ENCODE measurements at regions not wholly inside any gene's neighbourhood (a gene's known extent, or its start where the extent isn't known, plus 50 kb on each side); places are given as distances from the start of the nearest gene placed in this dataset.
A peak's percentile ranks its signal among the peaks of the same experiment; 100 is the strongest.

DNA sequence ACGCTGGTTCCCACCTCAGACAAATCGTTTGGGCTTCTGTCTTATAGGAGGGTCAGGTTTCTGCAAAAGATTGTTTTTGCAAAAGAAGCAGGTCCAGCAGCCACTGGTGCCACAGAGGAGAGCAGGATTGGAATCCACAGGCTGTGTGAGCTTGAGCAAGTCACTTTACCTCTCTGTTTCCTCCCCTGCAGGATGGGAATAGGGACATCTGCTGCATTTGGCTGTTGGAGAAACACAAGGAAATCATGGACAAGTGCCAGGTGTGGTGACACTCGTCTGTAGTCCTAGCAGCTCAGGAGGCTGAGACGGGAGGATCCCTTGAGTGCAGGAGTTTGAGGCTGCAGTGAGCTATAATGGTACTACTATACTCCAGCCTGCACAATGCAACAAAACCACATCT is 422.6 kb downstream of the MN1 start:
- no peak for DNase-seq (ENCODE audit: low spot score, unreplicated experiment)
- Mint-ChIP-seq H3K4me1 (ENCODE audit: low read depth) (no peaks in the 10 kb centered on the region), H3K4me3 (ENCODE audit: low read depth) (no peak overlapping the region), H3K9me3 (ENCODE audit: low read depth) (peaks cover 11% of the 10 kb centered on the region), H3K36me3 (ENCODE audit: insufficient read depth) (no peaks in the 10 kb centered on the region), H3K27ac (peak overlapping the region; percentile 14), H3K27me3 (peaks cover 14% of the 10 kb centered on the region)
- TF ChIP-seq, protein P1, sequence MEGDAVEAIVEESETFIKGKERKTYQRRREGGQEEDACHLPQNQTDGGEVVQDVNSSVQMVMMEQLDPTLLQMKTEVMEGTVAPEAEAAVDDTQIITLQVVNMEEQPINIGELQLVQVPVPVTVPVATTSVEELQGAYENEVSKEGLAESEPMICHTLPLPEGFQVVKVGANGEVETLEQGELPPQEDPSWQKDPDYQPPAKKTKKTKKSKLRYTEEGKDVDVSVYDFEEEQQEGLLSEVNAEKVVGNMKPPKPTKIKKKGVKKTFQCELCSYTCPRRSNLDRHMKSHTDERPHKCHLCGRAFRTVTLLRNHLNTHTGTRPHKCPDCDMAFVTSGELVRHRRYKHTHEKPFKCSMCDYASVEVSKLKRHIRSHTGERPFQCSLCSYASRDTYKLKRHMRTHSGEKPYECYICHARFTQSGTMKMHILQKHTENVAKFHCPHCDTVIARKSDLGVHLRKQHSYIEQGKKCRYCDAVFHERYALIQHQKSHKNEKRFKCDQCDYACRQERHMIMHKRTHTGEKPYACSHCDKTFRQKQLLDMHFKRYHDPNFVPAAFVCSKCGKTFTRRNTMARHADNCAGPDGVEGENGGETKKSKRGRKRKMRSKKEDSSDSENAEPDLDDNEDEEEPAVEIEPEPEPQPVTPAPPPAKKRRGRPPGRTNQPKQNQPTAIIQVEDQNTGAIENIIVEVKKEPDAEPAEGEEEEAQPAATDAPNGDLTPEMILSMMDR (IDR thresholded peaks at IDR 0.05; ENCODE audit: unreplicated experiment): no peak

GRCh38 chr22:27380855-27381254 is 420.7 kb downstream of the MN1 start:
- Mint-ChIP-seq H3K36me3 (ENCODE audit: insufficient read depth) (no peaks in the 10 kb centered on the region), H3K4me3 (ENCODE audit: low read depth) (no peak overlapping the region), H3K4me1 (ENCODE audit: low read depth) (no peaks in the 10 kb centered on the region), H3K27ac (no peak overlapping the region), H3K9me3 (ENCODE audit: low read depth) (no peaks in the 10 kb centered on the region), H3K27me3 (peaks cover 24% of the 10 kb centered on the region)
- no peak for DNase-seq (ENCODE audit: low spot score, unreplicated experiment)
- TF ChIP-seq, protein P1 (IDR thresholded peaks at IDR 0.05; ENCODE audit: unreplicated experiment): no peak

DNA sequence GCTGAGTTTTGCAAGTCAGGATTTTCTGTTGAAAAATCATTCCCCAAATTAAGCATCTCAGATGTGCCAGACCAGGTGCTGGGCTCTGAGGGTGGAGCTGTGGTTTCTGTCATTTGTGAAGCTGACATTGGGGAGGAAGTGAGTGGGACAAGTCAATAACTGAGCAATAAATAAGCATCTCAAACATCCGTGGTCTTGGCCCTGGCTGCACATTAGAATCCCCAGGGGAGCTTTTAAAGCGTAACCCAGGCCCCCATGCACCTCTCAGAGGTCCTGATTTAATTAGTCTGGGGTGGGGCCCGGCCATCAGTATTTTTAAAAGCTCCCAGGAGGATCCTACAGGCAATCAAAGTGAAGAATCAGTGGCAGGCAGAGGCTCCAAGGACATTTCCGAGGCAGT is 420.0 kb downstream of the MN1 start:
- no peaks in the 10 kb centered on the region for H3K36me3 Mint-ChIP-seq (ENCODE audit: insufficient read depth)

GRCh38 chr22:27381960-27382742 is 419.4 kb downstream of the MN1 start:
- H3K4me1 Mint-ChIP-seq (ENCODE audit: low read depth): no peaks in the 10 kb centered on the region
- no peak for DNase-seq (ENCODE audit: low spot score, unreplicated experiment)
- peaks cover 33% of the 10 kb centered on the region for H3K27me3 Mint-ChIP-seq
- H3K4me3 Mint-ChIP-seq (ENCODE audit: low read depth): no peak overlapping the region
- no peaks in the 10 kb centered on the region for H3K9me3 Mint-ChIP-seq (ENCODE audit: low read depth)
- no peak overlapping the region for H3K27ac Mint-ChIP-seq
- TF ChIP-seq, protein P1 (IDR thresholded peaks at IDR 0.05; ENCODE audit: unreplicated experiment): no peak
- no peaks in the 10 kb centered on the region for H3K36me3 Mint-ChIP-seq (ENCODE audit: insufficient read depth)

More for the DNA sequence above, 420.0 kb downstream of the MN1 start:
- TF ChIP-seq, protein P1 (IDR thresholded peaks at IDR 0.05; ENCODE audit: unreplicated experiment): no peak
- H3K4me3 Mint-ChIP-seq (ENCODE audit: low read depth): no peak overlapping the region
- no peak for DNase-seq (ENCODE audit: low spot score, unreplicated experiment)
- H3K4me1 Mint-ChIP-seq (ENCODE audit: low read depth): no peaks in the 10 kb centered on the region
- no peaks in the 10 kb centered on the region for H3K9me3 Mint-ChIP-seq (ENCODE audit: low read depth)
- H3K27ac Mint-ChIP-seq: no peak overlapping the region
- H3K27me3 Mint-ChIP-seq: peaks cover 29% of the 10 kb centered on the region

GRCh38 chr22:27382947-27383346 is 418.6 kb downstream of the MN1 start:
- Mint-ChIP-seq H3K4me1 (ENCODE audit: low read depth) (no peaks in the 10 kb centered on the region), H3K27ac (no peak overlapping the region), H3K27me3 (peaks cover 35% of the 10 kb centered on the region), H3K4me3 (ENCODE audit: low read depth) (no peak overlapping the region), H3K36me3 (ENCODE audit: insufficient read depth) (no peaks in the 10 kb centered on the region), H3K9me3 (ENCODE audit: low read depth) (no peaks in the 10 kb centered on the region)
- DNase-seq (ENCODE audit: low spot score, unreplicated experiment): no peak
- TF ChIP-seq, protein P1 (IDR thresholded peaks at IDR 0.05; ENCODE audit: unreplicated experiment): no peak

All from progenitor cell of endocrine pancreas (in vitro differentiated cells).